ENCODE measurements at regions not wholly inside any gene's neighbourhood (a gene's known extent, or its start where the extent isn't known, plus 50 kb on each side); places are given as distances from the start of the nearest gene placed in this dataset.

DNA sequence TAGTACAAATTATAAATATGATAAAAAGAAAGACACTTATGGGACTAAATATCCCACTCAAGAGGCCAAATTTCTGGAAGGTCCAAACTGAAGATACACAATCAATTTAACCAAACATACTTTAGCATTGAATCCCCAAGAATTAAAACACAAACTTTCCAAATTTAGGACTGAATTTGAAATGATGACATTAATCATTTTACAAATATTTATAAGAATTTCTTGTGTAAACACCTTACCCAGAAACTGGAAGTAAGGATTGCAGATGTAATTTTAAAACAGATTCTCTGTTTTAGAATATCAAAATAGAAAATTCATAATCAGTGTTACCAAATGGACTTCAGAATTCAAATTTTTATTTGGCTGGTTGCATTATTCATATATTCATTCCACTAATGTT, 588.2 kb upstream of the KCND2 start:
- TF ChIP-seq TAF1 (IDR thresholded peaks at IDR 0.05; ENCODE audit: low read depth, low read length) (no peak), POLR2A (IDR thresholded peaks at IDR 0.05; ENCODE audit: low read depth, low read length) (no peak), SPI1 (IDR thresholded peaks at IDR 0.05; ENCODE audit: low read depth, low read length) (no peak), POLR2AphosphoS5 (IDR thresholded peaks at IDR 0.05; ENCODE audit: low read depth, low read length) (no peak)
